ENCODE measurements at regions not wholly inside any gene's neighbourhood (a gene's known extent, or its start where the extent isn't known, plus 50 kb on each side); places are given as distances from the start of the nearest gene placed in this dataset.

DNA sequence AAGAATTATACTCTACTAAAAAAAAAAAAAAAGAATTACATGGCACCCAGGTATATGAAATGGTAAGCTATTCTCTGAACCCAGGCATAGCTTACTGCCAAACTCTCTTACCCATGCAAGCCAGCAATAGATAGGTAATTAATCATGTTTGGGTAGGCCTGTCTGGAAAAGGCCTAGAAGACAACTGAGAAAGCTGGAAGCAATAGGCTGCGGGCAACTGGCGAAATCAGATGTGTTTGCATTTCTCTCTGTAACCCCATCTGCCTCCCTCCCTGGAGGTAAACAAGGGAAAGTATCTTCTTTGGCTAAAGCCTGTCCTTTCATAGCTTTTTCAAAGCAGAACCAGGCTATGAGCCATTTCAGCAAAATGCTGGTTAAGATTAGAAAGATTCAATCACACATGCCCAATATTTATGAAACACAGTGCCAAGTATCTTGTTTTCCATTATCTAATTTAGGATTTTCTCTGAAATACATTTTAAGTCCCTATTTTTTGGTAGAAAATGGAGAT is 934.8 kb upstream of the DDX18 start:
- no peak for TF ChIP-seq CTCF (IDR thresholded peaks at IDR 0.05 in 2 of 3, conservative IDR thresholded peaks at IDR 0.05 in 1 of 3; ENCODE audit: borderline replicate concordance in 1 of 3, insufficient read depth in 1 of 3, low read depth in 2 of 3, low read length in 2 of 3)
- no peak for TF ChIP-seq TCF7L2 (IDR thresholded peaks at IDR 0.05; ENCODE audit: borderline replicate concordance, extremely low read depth, insufficient read depth, insufficient read length)
- TF ChIP-seq EZH2 (IDR thresholded peaks at IDR 0.05), result no peak
- TF ChIP-seq SRF (IDR thresholded peaks at IDR 0.05; ENCODE audit: low read depth), result no peak
- TF ChIP-seq POLR2A (IDR thresholded peaks at IDR 0.05; ENCODE audit: borderline replicate concordance, extremely low read depth, insufficient read depth, insufficient read length), result no peak
- TF ChIP-seq EZH2phosphoT487 (IDR thresholded peaks at IDR 0.05; ENCODE audit: borderline replicate concordance), result no peak
- no peak for TF ChIP-seq ZNF274 (IDR thresholded peaks at IDR 0.05; ENCODE audit: low read depth, low read length)
- TF ChIP-seq ATF3 (IDR thresholded peaks at IDR 0.05), result no peak
- no peak for TF ChIP-seq SP1 (IDR thresholded peaks at IDR 0.05; ENCODE audit: low read depth)
